Fibroblast of lung (primary cell): ENCODE measurements at regions not wholly inside any gene's neighbourhood (a gene's known extent, or its start where the extent isn't known, plus 50 kb on each side); places are given as distances from the start of the nearest gene placed in this dataset.

ENCODE experiments used
- DNase-seq, 2 donors: peaks; one replicate each; pipeline versions ENCODE4 v3.0.0 to v3.0.0-alpha.2; 2010; ENCODE audit warnings: low read depth in 2 of 2
- H2AFZ ChIP-seq: 2 replicates; pipeline ENCODE4 v1.5.1; 2012; ENCODE audit warnings: low read length, control low read depth, inconsistent platforms
- H3K27ac ChIP-seq: 2 replicates; pipeline ENCODE4 v1.5.1; 2011; ENCODE audit warnings: low read length, control low read depth; ENCODE audit not compliant: insufficient read depth
- H3K27me3 ChIP-seq: 2 replicates; pipeline ENCODE4 v1.5.1; 2011; ENCODE audit warnings: mild to moderate bottlenecking, low read length; ENCODE audit not compliant: control insufficient read depth, insufficient read depth
- H3K36me3 ChIP-seq: 2 replicates; pipeline ENCODE4 v1.5.1; 2011; ENCODE audit warnings: low read length; ENCODE audit not compliant: control insufficient read depth, insufficient read depth
- H3K4me1 ChIP-seq: 2 replicates; pipeline ENCODE4 v1.5.1; 2011; ENCODE audit warnings: low read length; ENCODE audit not compliant: control insufficient read depth, insufficient read depth; ENCODE audit errors: extremely low read depth
- H3K4me2 ChIP-seq: 2 replicates; pipeline ENCODE4 v1.5.1; 2011; ENCODE audit warnings: low read length, control low read depth; ENCODE audit not compliant: insufficient read depth; ENCODE audit errors: extremely low read depth
- H3K4me3 ChIP-seq, 4 experiments: fragments of 200-600 bp in 1 of 4; sonication (generic) in 1 of 4; replicated peaks in 1 of 4; 2 replicates each; pipeline ENCODE4 v1.5.1; 2011 to 2016; ENCODE audit warnings: low read length in 4 of 4, low read depth in 3 of 4, mild to moderate bottlenecking in 3 of 4, control low read depth in 2 of 4, inconsistent platforms in 1 of 4, mixed read lengths in 1 of 4; ENCODE audit not compliant: insufficient read depth in 1 of 4; ENCODE audit errors: control extremely low read depth in 1 of 4
- H3K79me2 ChIP-seq: 2 replicates; pipeline ENCODE4 v1.5.1; 2012; ENCODE audit warnings: mild to moderate bottlenecking, low read length, inconsistent platforms; ENCODE audit not compliant: control insufficient read depth, insufficient read depth
- H3K9ac ChIP-seq: 2 replicates; pipeline ENCODE4 v1.5.1; 2011; ENCODE audit warnings: mild to moderate bottlenecking, low read length, control low read depth; ENCODE audit not compliant: insufficient read depth
- H3K9me3 ChIP-seq: 2 replicates; pipeline ENCODE4 v1.5.1; 2012; ENCODE audit warnings: low read depth, low read length; ENCODE audit not compliant: control insufficient read depth, insufficient read depth
- H4K20me1 ChIP-seq: 2 replicates; pipeline ENCODE4 v1.5.1; 2011; ENCODE audit warnings: low read length; ENCODE audit not compliant: control insufficient read depth, insufficient read depth; ENCODE audit errors: extremely low read depth
- EZH2 ChIP-seq: IDR thresholded peaks from 2 replicates; pipeline ENCODE4 v1.5.1; 2012; ENCODE audit warnings: low read length, control low read depth, mild to moderate bottlenecking; ENCODE audit errors: missing control alignments
- TF ChIP-seq, protein P1 (sequence below), 2 donors: IDR thresholded peaks in 1 of 2; conservative IDR thresholded peaks in 1 of 2; 1 replicate in 1 of 2; 2 replicates in 1 of 2; pipeline ENCODE4 v1.5.1; 2011 to 2012; ENCODE audit warnings: low read length in 2 of 2, control low read depth in 1 of 2, inconsistent platforms in 1 of 2, low read depth in 1 of 2, mild to moderate bottlenecking in 1 of 2

DNA sequence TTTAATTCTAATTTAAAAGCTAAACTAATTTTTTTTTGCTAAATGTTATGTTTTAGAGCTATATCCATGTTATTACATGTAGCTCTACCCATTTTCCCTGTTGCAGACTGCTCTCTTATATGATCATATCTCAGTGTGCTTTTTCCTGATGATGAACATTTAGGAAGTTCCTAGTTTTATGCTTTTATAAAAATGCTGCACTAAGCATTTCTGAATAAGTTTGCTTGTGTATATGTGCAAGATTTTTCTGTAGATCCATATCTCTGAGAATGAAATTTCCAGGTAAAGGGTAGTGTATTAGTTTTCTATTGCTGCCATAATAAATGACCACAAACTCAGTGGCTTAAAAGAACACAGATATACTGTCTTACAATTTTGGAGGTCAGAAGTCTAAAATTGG lies 374.4 kb upstream of the E2F7 start:
- H3K79me2 ChIP-seq = no peaks in the 10 kb centered on the region
- no peak overlapping the region for H3K4me3 ChIP-seq

GRCh38 chr12:77438644-77439043 lies 373.3 kb upstream of the E2F7 start:
- TF ChIP-seq, protein P1, sequence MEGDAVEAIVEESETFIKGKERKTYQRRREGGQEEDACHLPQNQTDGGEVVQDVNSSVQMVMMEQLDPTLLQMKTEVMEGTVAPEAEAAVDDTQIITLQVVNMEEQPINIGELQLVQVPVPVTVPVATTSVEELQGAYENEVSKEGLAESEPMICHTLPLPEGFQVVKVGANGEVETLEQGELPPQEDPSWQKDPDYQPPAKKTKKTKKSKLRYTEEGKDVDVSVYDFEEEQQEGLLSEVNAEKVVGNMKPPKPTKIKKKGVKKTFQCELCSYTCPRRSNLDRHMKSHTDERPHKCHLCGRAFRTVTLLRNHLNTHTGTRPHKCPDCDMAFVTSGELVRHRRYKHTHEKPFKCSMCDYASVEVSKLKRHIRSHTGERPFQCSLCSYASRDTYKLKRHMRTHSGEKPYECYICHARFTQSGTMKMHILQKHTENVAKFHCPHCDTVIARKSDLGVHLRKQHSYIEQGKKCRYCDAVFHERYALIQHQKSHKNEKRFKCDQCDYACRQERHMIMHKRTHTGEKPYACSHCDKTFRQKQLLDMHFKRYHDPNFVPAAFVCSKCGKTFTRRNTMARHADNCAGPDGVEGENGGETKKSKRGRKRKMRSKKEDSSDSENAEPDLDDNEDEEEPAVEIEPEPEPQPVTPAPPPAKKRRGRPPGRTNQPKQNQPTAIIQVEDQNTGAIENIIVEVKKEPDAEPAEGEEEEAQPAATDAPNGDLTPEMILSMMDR (conservative IDR thresholded peaks at IDR 0.05 in 1 of 2, IDR thresholded peaks at IDR 0.05 in 1 of 2; ENCODE audit: low read depth in 1 of 2, low read length in 2 of 2) = no peak
- TF ChIP-seq EZH2 = no peak
- no peak for DNase-seq

More for the DNA sequence above, 374.4 kb upstream of the E2F7 start:
- Histone ChIP-seq H2AFZ (no peak overlapping the region), H3K9me3 (no peaks in the 10 kb centered on the region), H3K27me3 (no peaks in the 10 kb centered on the region), H3K9ac (no peak overlapping the region), H3K27ac (no peak overlapping the region), H3K36me3 (no peaks in the 10 kb centered on the region), H3K4me1 (no peaks in the 10 kb centered on the region), H4K20me1 (no peaks in the 10 kb centered on the region), H3K4me2 (no peak overlapping the region)
- TF ChIP-seq, protein P1 (conservative IDR thresholded peaks at IDR 0.05 in 1 of 2, IDR thresholded peaks at IDR 0.05 in 1 of 2; ENCODE audit: low read depth in 1 of 2, low read length in 2 of 2) = no peak
- TF ChIP-seq EZH2 = no peak
- no peak for DNase-seq

GRCh38 chr12:77437206-77437605 lies 371.8 kb upstream of the E2F7 start:
- H4K20me1 ChIP-seq = no peaks in the 10 kb centered on the region
- no peaks in the 10 kb centered on the region for H3K4me1 ChIP-seq
- H3K27ac ChIP-seq = no peak overlapping the region
- TF ChIP-seq, protein P1 (conservative IDR thresholded peaks at IDR 0.05 in 1 of 2, IDR thresholded peaks at IDR 0.05 in 1 of 2; ENCODE audit: low read depth in 1 of 2, low read length in 2 of 2) = no peak
- TF ChIP-seq EZH2 = no peak
- no peak for DNase-seq
- no peak overlapping the region for H3K4me3 ChIP-seq
- no peak overlapping the region for H2AFZ ChIP-seq
- no peaks in the 10 kb centered on the region for H3K79me2 ChIP-seq
- H3K4me2 ChIP-seq = no peak overlapping the region
- no peaks in the 10 kb centered on the region for H3K36me3 ChIP-seq
- H3K9me3 ChIP-seq = no peaks in the 10 kb centered on the region
- no peak overlapping the region for H3K9ac ChIP-seq
- no peaks in the 10 kb centered on the region for H3K27me3 ChIP-seq

More at GRCh38 chr12:77438644-77439043, 373.3 kb upstream of the E2F7 start:
- no peak overlapping the region for H3K9ac ChIP-seq
- no peaks in the 10 kb centered on the region for H3K27me3 ChIP-seq
- H3K27ac ChIP-seq = no peak overlapping the region
- H3K36me3 ChIP-seq = no peaks in the 10 kb centered on the region
- no peaks in the 10 kb centered on the region for H3K79me2 ChIP-seq
- no peak overlapping the region for H3K4me2 ChIP-seq
- no peaks in the 10 kb centered on the region for H3K4me1 ChIP-seq
- H4K20me1 ChIP-seq = no peaks in the 10 kb centered on the region
- H2AFZ ChIP-seq = no peak overlapping the region
- H3K9me3 ChIP-seq = no peaks in the 10 kb centered on the region
- no peak overlapping the region for H3K4me3 ChIP-seq
